ENCODE measurements at regions not wholly inside any gene's neighbourhood (a gene's known extent, or its start where the extent isn't known, plus 50 kb on each side); places are given as distances from the start of the nearest gene placed in this dataset.

DNA sequence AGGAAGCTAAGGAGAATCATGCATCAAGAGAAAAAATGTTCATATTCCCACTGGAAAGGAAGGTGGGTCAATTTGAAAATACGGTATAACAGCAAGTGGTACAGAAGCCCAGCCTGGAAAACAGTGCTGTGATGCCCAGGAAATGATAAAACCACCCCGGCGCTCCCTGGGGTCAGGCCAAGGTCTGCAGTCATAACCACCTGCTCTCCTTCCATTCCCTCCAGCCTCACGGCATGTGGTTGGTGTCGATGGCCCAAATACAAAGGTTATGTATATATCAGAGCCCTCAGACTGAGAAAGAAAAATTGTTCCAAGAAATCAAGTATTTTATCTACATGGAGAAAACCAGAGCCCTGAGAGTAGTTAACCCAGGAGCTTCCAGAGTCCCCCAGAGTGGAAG is 208.1 kb upstream of the CDYL start:
- no peaks in the 10 kb centered on the region for H3K36me3 Mint-ChIP-seq (ENCODE audit: low read depth, unreplicated experiment)
- H3K27me3 Mint-ChIP-seq (ENCODE audit: unreplicated experiment) = no peaks in the 10 kb centered on the region
- TF ChIP-seq, protein P1, sequence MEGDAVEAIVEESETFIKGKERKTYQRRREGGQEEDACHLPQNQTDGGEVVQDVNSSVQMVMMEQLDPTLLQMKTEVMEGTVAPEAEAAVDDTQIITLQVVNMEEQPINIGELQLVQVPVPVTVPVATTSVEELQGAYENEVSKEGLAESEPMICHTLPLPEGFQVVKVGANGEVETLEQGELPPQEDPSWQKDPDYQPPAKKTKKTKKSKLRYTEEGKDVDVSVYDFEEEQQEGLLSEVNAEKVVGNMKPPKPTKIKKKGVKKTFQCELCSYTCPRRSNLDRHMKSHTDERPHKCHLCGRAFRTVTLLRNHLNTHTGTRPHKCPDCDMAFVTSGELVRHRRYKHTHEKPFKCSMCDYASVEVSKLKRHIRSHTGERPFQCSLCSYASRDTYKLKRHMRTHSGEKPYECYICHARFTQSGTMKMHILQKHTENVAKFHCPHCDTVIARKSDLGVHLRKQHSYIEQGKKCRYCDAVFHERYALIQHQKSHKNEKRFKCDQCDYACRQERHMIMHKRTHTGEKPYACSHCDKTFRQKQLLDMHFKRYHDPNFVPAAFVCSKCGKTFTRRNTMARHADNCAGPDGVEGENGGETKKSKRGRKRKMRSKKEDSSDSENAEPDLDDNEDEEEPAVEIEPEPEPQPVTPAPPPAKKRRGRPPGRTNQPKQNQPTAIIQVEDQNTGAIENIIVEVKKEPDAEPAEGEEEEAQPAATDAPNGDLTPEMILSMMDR (IDR thresholded peaks at IDR 0.05; ENCODE audit: unreplicated experiment) = no peak
- H3K9me3 Mint-ChIP-seq (ENCODE audit: unreplicated experiment) = no peaks in the 10 kb centered on the region
- no peak overlapping the region for H3K4me3 Mint-ChIP-seq (ENCODE audit: unreplicated experiment)
- H3K4me1 Mint-ChIP-seq (ENCODE audit: unreplicated experiment) = peaks cover 7% of the 10 kb centered on the region
- DNase-seq (ENCODE audit: low spot score) = no peak
- H3K27ac Mint-ChIP-seq (ENCODE audit: unreplicated experiment) = no peak overlapping the region

- TF ChIP-seq, protein P1 (IDR thresholded peaks at IDR 0.05; ENCODE audit: unreplicated experiment) = no peak
- Mint-ChIP-seq H3K36me3 (ENCODE audit: low read depth, unreplicated experiment) (no peaks in the 10 kb centered on the region), H3K27ac (ENCODE audit: unreplicated experiment) (no peak overlapping the region), H3K9me3 (ENCODE audit: unreplicated experiment) (no peaks in the 10 kb centered on the region), H3K4me1 (ENCODE audit: unreplicated experiment) (peaks cover 15% of the 10 kb centered on the region), H3K27me3 (ENCODE audit: unreplicated experiment) (no peaks in the 10 kb centered on the region), H3K4me3 (ENCODE audit: unreplicated experiment) (no peak overlapping the region)
- DNase-seq (ENCODE audit: low spot score) = no peak
These were observed 209.1 kb upstream of the CDYL start for GRCh38 chr6:4567141-4567540.

DNA sequence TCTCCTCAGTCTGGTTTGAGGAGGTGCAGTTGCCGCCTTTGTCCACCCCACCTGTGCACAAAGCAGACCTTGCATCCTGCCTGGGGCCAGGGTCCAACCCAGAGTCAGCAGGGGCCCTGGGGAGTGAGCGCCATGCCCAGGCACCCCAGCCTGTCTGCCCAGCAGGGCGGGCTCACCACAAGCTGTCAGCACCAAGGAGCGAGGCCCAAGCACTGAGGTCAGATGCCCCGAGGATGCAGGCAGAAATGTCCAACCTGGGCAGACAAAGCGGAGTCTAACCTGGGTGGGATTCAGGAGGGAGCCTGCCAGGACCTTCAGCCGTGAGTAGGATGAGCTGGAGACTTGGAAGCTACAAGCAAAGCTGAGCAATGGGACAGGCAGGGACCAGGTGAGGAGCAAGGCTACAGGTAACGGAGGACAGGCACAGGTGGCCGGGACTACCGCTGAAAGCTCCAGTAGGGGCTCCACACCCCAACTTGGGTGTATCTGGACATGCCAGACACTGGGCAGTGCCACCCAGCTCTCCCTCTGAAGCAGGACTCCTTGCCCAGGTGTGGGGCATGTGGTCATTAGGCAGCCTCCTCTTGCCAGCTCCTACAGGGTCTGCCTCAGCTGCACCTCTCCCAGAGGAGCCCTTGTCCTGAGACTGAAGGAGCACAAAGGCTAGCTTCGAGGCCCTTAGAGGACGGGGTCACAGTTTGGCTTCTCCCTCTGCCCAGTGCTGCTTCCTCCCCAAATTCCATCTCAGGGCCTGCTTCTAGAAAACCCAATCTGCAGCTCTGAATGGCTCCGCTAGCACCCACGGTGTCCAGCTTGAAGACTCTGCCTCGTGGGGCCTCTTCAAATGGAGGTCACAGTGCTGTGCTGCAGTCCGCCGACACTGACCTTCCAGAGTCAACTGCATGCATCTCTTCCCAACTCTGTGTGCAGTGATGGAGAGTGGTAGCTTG is 210.6 kb upstream of the CDYL start:
- H3K27ac Mint-ChIP-seq (ENCODE audit: unreplicated experiment) = no peak overlapping the region
- H3K4me1 Mint-ChIP-seq (ENCODE audit: unreplicated experiment) = peaks cover 20% of the 10 kb centered on the region
- no peak for DNase-seq (ENCODE audit: low spot score)
- peaks cover 3% of the 10 kb centered on the region for H3K36me3 Mint-ChIP-seq (ENCODE audit: low read depth, unreplicated experiment)
- peaks cover under 1% of the 10 kb centered on the region for H3K27me3 Mint-ChIP-seq (ENCODE audit: unreplicated experiment)
- no peaks in the 10 kb centered on the region for H3K9me3 Mint-ChIP-seq (ENCODE audit: unreplicated experiment)
- H3K4me3 Mint-ChIP-seq (ENCODE audit: unreplicated experiment) = no peak overlapping the region
- TF ChIP-seq, protein P1 (IDR thresholded peaks at IDR 0.05; ENCODE audit: unreplicated experiment) = no peak

- H3K4me1 Mint-ChIP-seq (ENCODE audit: unreplicated experiment) = peaks cover 27% of the 10 kb centered on the region
- TF ChIP-seq, protein P1 (IDR thresholded peaks at IDR 0.05; ENCODE audit: unreplicated experiment) = no peak
- H3K9me3 Mint-ChIP-seq (ENCODE audit: unreplicated experiment) = no peaks in the 10 kb centered on the region
- H3K4me3 Mint-ChIP-seq (ENCODE audit: unreplicated experiment) = no peak overlapping the region
- H3K27ac Mint-ChIP-seq (ENCODE audit: unreplicated experiment) = no peak overlapping the region
- no peak for DNase-seq (ENCODE audit: low spot score)
- peaks cover 2% of the 10 kb centered on the region for H3K27me3 Mint-ChIP-seq (ENCODE audit: unreplicated experiment)
- peaks cover 3% of the 10 kb centered on the region for H3K36me3 Mint-ChIP-seq (ENCODE audit: low read depth, unreplicated experiment)
These were observed 211.4 kb upstream of the CDYL start for GRCh38 chr6:4564801-4565271.

DNA sequence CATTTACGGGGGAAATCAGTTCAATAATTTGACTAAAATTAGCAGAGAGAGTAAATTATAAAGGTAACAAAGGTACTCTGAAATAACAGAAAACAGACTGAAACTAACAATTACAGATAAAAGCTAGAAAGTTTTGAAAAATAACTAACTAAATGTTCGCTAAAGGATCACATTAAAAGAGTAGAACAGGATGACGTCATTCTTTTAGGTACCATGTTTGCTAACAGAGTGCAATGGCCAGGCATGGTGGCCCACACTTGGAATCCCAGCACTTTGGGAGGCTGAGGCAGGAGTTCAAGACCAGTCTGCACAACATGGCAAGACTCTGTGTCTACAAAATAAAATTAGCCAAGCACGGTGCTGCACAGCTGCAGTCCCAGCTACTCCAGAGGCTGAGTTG is 212.3 kb upstream of the CDYL start:
- Mint-ChIP-seq H3K36me3 (ENCODE audit: low read depth, unreplicated experiment) (peaks cover 5% of the 10 kb centered on the region), H3K27me3 (ENCODE audit: unreplicated experiment) (peaks cover 2% of the 10 kb centered on the region), H3K9me3 (ENCODE audit: unreplicated experiment) (no peaks in the 10 kb centered on the region), H3K27ac (ENCODE audit: unreplicated experiment) (peak overlapping the region; percentile 44), H3K4me3 (ENCODE audit: unreplicated experiment) (no peak overlapping the region), H3K4me1 (ENCODE audit: unreplicated experiment) (peaks cover 32% of the 10 kb centered on the region)
- TF ChIP-seq, protein P1 (IDR thresholded peaks at IDR 0.05; ENCODE audit: unreplicated experiment) = no peak
- no peak for DNase-seq (ENCODE audit: low spot score)

Data from endothelial cell (in vitro differentiated cells).